Trophoblast cell (in vitro differentiated cells and primary cell): ENCODE measurements at regions not wholly inside any gene's neighbourhood (a gene's known extent, or its start where the extent isn't known, plus 50 kb on each side); places are given as distances from the start of the nearest gene placed in this dataset.

Experiments used
- DNase-seq, 2 donors: peaks; one replicate each; pipeline ENCODE4 v3.0.0-alpha.2; 2016
- H2AFZ ChIP-seq: 2 replicates; pipeline ENCODE4 v1.6.1; 2013; ENCODE audit warnings: low read length, moderate library complexity, mild to moderate bottlenecking; ENCODE audit not compliant: insufficient read depth, poor library complexity
- H2AK5ac ChIP-seq: 2 replicates; pipeline ENCODE4 v1.6.1; 2013; ENCODE audit warnings: mild to moderate bottlenecking, low read length
- H2BK120ac ChIP-seq: 2 replicates; pipeline ENCODE4 v1.6.1; 2013; ENCODE audit warnings: low read length, mild to moderate bottlenecking, moderate library complexity; ENCODE audit not compliant: insufficient read depth, poor library complexity
- H2BK12ac ChIP-seq: 2 replicates; pipeline ENCODE4 v1.6.1; 2013; ENCODE audit warnings: mild to moderate bottlenecking, low read length, moderate library complexity
- H2BK5ac ChIP-seq: 2 replicates; pipeline ENCODE4 v1.6.1; 2013; ENCODE audit warnings: low read length, low read depth, moderate library complexity, mild to moderate bottlenecking; ENCODE audit not compliant: poor library complexity
- H3K14ac ChIP-seq: 2 replicates; pipeline ENCODE4 v1.6.1; 2013; ENCODE audit warnings: mild to moderate bottlenecking, low read length
- H3K18ac ChIP-seq: 2 replicates; pipeline ENCODE4 v1.6.1; 2013; ENCODE audit warnings: mild to moderate bottlenecking, low read length
- H3K23ac ChIP-seq: 2 replicates; pipeline ENCODE4 v1.6.1; 2013; ENCODE audit warnings: low read length
- H3K27ac ChIP-seq: 2 replicates; pipeline ENCODE4 v1.5.1; 2013; ENCODE audit warnings: low read depth, mild to moderate bottlenecking, inconsistent platforms, low read length, moderate library complexity
- H3K27me3 ChIP-seq: 2 replicates; pipeline ENCODE4 v1.6.1; 2013; ENCODE audit warnings: inconsistent platforms, mild to moderate bottlenecking, low read length, moderate library complexity; ENCODE audit not compliant: insufficient read depth
- H3K36me3 ChIP-seq, 2 experiments: 1 replicate in 1 of 2; 2 replicates in 1 of 2; pipeline ENCODE4 v1.6.1; 2013; ENCODE audit warnings: low read length in 2 of 2, mild to moderate bottlenecking in 2 of 2, moderate library complexity in 1 of 2; ENCODE audit not compliant: insufficient read depth in 2 of 2, control insufficient read depth in 1 of 2
- H3K4ac ChIP-seq: 2 replicates; pipeline ENCODE4 v1.6.1; 2013; ENCODE audit warnings: low read depth, mild to moderate bottlenecking, low read length, moderate library complexity
- H3K4me1 ChIP-seq, 2 experiments: 1 replicate in 1 of 2; 2 replicates in 1 of 2; pipeline ENCODE4 v1.6.1; 2013; ENCODE audit warnings: low read length in 2 of 2, mild to moderate bottlenecking in 2 of 2, moderate library complexity in 1 of 2; ENCODE audit not compliant: insufficient read depth in 2 of 2, control insufficient read depth in 1 of 2
- H3K4me2 ChIP-seq: 2 replicates; pipeline ENCODE4 v1.6.1; 2013; ENCODE audit warnings: inconsistent platforms, mild to moderate bottlenecking, low read length, moderate library complexity
- H3K4me3 ChIP-seq: 2 replicates; pipeline ENCODE4 v1.5.1; 2013; ENCODE audit warnings: mild to moderate bottlenecking, low read depth, low read length, inconsistent platforms
- H3K79me1 ChIP-seq: one replicate; pipeline ENCODE4 v1.6.1; 2013; ENCODE audit warnings: low read length
- H3K79me2 ChIP-seq: 2 replicates; pipeline ENCODE4 v1.6.1; 2013; ENCODE audit warnings: low read length, mild to moderate bottlenecking; ENCODE audit not compliant: control insufficient read depth, insufficient read depth, poor library complexity
- H3K9ac ChIP-seq: 2 replicates; pipeline ENCODE4 v1.6.1; 2013; ENCODE audit warnings: mild to moderate bottlenecking, low read length
- H3K9me3 ChIP-seq: 2 replicates; pipeline ENCODE4 v1.6.1; 2013; ENCODE audit warnings: low read depth, mild to moderate bottlenecking, control low read depth, inconsistent platforms, low read length; ENCODE audit not compliant: insufficient read depth
- H4K12ac ChIP-seq: 2 replicates; pipeline ENCODE4 v1.6.1; 2013; ENCODE audit warnings: low read depth, mild to moderate bottlenecking, low read length, moderate library complexity
- H4K8ac ChIP-seq: 2 replicates; pipeline ENCODE4 v1.6.1; 2013; ENCODE audit warnings: low read depth, mild to moderate bottlenecking, low read length, moderate library complexity
- H4K91ac ChIP-seq: one replicate; pipeline ENCODE4 v1.6.1; 2013; ENCODE audit warnings: low read depth, mild to moderate bottlenecking, low read length, moderate library complexity
- WGBS: extraction: QIAGEN DNeasy Blood & Tissue Kit; methylation state at CpG from one replicate; pipeline ENCODE4 v1.1.7; 2013; ENCODE audit warnings: missing lambda C conversion rate; ENCODE audit not compliant: insufficient read length, insufficient coverage; ENCODE audit errors: extremely low coverage; 5-methylcytosine and 5-hydroxymethylcytosine counted together

DNA sequence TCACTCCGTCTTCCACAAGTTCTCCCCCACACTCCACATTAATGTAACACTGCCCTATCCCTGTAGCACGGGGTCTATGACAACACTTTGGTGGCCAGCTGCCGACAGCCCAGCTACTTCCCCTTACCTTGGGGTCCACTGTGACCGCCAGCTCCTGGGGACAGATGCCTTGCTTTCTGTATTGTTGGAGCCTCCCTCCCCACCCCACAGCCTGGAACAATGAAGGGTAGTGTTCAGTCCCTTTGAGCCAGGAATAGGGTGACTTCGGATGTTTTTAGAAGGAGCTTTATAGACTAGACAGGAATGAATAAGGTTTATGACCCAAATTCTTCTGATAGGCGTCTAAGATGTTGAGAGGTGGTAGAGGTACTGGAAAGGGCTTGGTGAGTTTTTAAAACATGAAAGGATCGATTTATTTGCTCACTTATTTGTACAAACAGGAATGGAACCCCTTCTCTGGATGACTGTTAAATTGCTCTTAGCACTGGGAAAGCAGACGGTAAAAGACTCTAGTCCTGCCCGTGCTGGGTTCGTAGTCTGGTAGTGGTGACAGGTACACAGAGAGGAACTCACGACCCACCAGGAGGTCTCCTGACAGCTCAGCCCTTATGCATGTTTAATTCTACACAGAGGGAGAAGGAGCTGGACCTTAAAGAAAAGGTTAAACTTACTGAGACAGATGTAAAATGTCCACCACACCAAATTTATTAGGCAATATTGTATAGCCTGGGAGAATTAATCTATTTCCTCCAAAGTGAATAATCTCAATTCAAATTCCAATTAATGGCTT lies 90.9 kb downstream of the MYCN start:
- no peak overlapping the region for H3K9ac ChIP-seq
- H2BK120ac ChIP-seq: no peak overlapping the region
- H3K36me3 ChIP-seq: no peaks in the 10 kb centered on the region
- no CpG with 5 or more reads among the region's 11 CpGs for WGBS
- H3K79me1 ChIP-seq: peaks cover 5% of the 10 kb centered on the region
- peaks cover 7 to 18% of the 10 kb centered on the region in 2 experiments for H3K4me1 ChIP-seq
- no peaks in the 10 kb centered on the region for H3K27me3 ChIP-seq
- H2AFZ ChIP-seq: no peak overlapping the region
- H3K4me2 ChIP-seq: no peak overlapping the region
- H3K23ac ChIP-seq: no peak overlapping the region
- no peak overlapping the region for H3K4me3 ChIP-seq
- H2BK12ac ChIP-seq: peak overlapping the region; percentile 7
- H3K18ac ChIP-seq: peak overlapping the region; percentile 1
- no peaks in the 10 kb centered on the region for H3K9me3 ChIP-seq
- no peaks in the 10 kb centered on the region for H3K79me2 ChIP-seq
- peak overlapping the region; percentile 2 for H4K12ac ChIP-seq
- H2BK5ac ChIP-seq: no peak overlapping the region
- H4K8ac ChIP-seq: no peak overlapping the region
- peak overlapping the region; percentile 6 for H3K14ac ChIP-seq
- peak overlapping the region; percentile 29 for H4K91ac ChIP-seq
- H2AK5ac ChIP-seq: no peak overlapping the region
- no peak overlapping the region for H3K4ac ChIP-seq
- no peak for DNase-seq
- H3K27ac ChIP-seq: no peak overlapping the region

DNA sequence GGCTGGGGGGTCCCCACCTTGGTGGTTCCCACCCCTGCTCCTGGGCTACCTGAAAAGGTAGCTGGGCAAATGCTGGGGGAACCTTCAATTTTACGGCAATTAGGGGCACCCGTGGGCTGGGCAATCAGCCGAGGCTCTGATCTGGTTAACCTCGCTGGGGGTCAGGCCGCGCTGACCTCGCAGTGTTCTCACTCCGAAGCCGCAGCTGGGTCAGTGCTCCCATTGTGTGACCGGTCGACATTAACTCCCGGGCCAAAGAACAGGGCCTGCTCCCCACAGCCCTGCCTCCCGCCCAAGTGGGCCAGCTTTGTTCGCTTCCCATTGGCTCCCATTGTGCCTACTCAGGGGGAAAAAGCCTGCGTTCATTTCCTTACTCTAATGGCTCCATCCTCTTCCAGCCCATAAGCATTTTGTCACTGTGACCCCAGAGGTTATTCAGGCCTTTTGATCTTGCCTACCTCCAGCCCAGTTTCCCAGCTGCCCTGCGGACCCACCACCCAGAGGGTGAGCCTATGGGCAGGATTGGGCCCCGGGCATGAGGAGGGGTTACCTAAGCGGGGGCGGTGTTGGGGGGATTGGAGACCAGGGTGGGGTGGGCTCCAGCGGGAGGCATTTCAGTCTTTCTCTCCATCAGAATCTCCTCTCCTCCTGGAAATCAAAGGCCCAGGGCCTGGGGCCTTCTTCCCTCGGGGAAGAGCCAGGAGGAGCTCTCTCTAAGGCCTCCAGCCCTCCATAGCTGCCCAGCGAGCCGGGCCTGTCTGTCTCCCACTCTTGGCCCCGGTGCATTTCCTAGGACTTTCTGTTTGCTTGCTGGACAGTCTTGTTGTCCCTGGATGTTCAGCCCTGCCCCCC lies 90.1 kb downstream of the MYCN start:
- Histone ChIP-seq H3K79me1 (peaks cover 2% of the 10 kb centered on the region), H3K23ac (no peak overlapping the region), H3K27ac (no peak overlapping the region), H3K18ac (peak overlapping the region; percentile 1), H3K4me3 (no peak overlapping the region), H3K4me1 (peaks cover 7 to 10% of the 10 kb centered on the region in 2 experiments), H2BK12ac (peak overlapping the region; percentile 50), H2BK5ac (no peak overlapping the region), H2AFZ (no peak overlapping the region), H3K27me3 (no peaks in the 10 kb centered on the region), H3K4me2 (no peak overlapping the region), H3K79me2 (no peaks in the 10 kb centered on the region), H3K36me3 (no peaks in the 10 kb centered on the region), H2AK5ac (no peak overlapping the region), H3K14ac (no peak overlapping the region), H4K12ac (peak overlapping the region; percentile 2), H3K9me3 (no peaks in the 10 kb centered on the region), H4K8ac (no peak overlapping the region), H3K9ac (no peak overlapping the region), H4K91ac (peak overlapping the region; percentile 61), H2BK120ac (peak overlapping the region; percentile 71), H3K4ac (no peak overlapping the region)
- no peak for DNase-seq
- WGBS: no CpG with 5 or more reads among the region's 24 CpGs

DNA sequence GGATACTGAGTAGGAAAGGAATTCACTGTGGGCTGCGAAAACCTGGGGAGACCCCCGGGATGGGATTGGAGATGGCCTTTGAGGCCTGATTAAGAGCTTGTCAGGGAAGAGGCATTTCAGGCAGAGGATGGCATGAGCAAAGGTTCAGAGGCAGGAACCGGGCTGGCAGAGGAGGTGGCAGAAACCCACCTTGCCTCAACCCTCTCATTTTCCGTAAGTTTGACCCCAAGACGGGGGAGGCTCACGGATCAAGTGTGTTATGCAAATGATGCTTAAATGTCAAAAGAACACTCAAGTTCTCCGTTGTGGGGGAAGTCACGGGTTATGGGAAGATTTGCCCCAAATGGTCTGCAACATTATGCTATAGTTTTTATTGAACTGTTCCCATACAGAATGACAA lies 88.3 kb downstream of the MYCN start:
- H4K91ac ChIP-seq: peak overlapping the region; percentile 15
- no peak overlapping the region for H2AK5ac ChIP-seq
- H4K8ac ChIP-seq: no peak overlapping the region
- no peaks in the 10 kb centered on the region for H3K79me1 ChIP-seq
- no peak overlapping the region for H2BK5ac ChIP-seq
- H3K14ac ChIP-seq: peak overlapping the region; percentile 36
- no CpG with 5 or more reads among the region's 8 CpGs for WGBS
- no peaks in the 10 kb centered on the region for H3K9me3 ChIP-seq
- no peak overlapping the region for H3K9ac ChIP-seq
- no peak overlapping the region for H3K18ac ChIP-seq
- no peak overlapping the region for H3K23ac ChIP-seq
- H2BK120ac ChIP-seq: no peak overlapping the region
- no peak overlapping the region for H2AFZ ChIP-seq
- peaks cover 3 to 7% of the 10 kb centered on the region in 2 experiments for H3K4me1 ChIP-seq
- H3K36me3 ChIP-seq: no peaks in the 10 kb centered on the region
- H3K4me3 ChIP-seq: no peak overlapping the region
- no peak for DNase-seq
- no peak overlapping the region for H4K12ac ChIP-seq
- H2BK12ac ChIP-seq: peak overlapping the region; percentile 22
- no peak overlapping the region for H3K4ac ChIP-seq
- no peak overlapping the region for H3K27ac ChIP-seq
- H3K79me2 ChIP-seq: no peaks in the 10 kb centered on the region
- H3K4me2 ChIP-seq: no peak overlapping the region
- no peaks in the 10 kb centered on the region for H3K27me3 ChIP-seq

DNA sequence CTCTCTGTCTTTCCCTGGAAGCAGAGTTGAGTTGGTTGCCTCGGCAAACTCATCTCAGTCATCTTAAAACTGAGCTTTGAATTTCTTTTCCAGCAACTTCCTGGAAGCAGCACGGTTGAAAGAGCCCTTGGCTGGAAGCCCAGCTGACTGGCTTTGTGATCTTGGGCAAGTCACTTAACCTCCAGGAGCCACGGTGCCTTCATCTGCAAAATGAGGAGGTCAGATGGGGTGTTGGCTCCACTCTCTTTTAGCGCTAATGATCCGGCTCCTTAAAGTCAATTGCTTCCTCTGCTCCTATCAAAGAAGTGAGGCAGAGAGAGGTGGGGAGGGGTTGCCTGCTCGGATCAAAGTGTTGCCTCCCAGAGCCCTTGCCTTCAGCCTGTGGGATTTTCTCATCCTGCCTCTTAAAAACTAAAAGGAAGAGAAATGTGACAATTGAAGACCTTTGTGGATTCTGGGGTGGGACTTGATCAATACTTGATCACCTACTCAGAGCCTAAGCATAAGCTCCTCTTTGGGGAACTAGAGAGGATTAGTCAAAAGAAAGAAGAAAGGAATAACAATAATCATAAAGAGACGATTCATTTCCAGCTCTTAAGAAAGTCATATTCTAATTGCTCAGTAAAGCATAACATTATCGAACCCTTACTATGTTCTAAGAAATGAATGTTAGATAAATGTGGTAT lies 86.6 kb downstream of the MYCN start:
- Histone ChIP-seq H3K79me1 (no peaks in the 10 kb centered on the region), H3K4me2 (no peak overlapping the region)

More for the DNA sequence above, 86.6 kb downstream of the MYCN start:
- H3K27me3 ChIP-seq: no peaks in the 10 kb centered on the region
- H3K4me1 ChIP-seq: peaks cover 3 to 7% of the 10 kb centered on the region in 2 experiments
- no peak overlapping the region for H3K27ac ChIP-seq
- no peak overlapping the region for H3K18ac ChIP-seq
- WGBS: no CpG with 5 or more reads among the region's 8 CpGs
- H3K9ac ChIP-seq: no peak overlapping the region
- no peak overlapping the region for H2BK120ac ChIP-seq
- H3K4me3 ChIP-seq: no peak overlapping the region
- H3K14ac ChIP-seq: no peak overlapping the region
- H4K91ac ChIP-seq: no peak overlapping the region
- no peak overlapping the region for H4K12ac ChIP-seq
- H3K79me2 ChIP-seq: no peaks in the 10 kb centered on the region
- no peak overlapping the region for H3K23ac ChIP-seq
- no peaks in the 10 kb centered on the region for H3K36me3 ChIP-seq
- H3K4ac ChIP-seq: no peak overlapping the region
- no peak overlapping the region for H2AFZ ChIP-seq
- no peaks in the 10 kb centered on the region for H3K9me3 ChIP-seq
- H2BK12ac ChIP-seq: peak overlapping the region; percentile 79
- no peak overlapping the region for H2AK5ac ChIP-seq
- H2BK5ac ChIP-seq: no peak overlapping the region
- peak in 1 of 2 donors; percentile 45 for DNase-seq
- no peak overlapping the region for H4K8ac ChIP-seq
